CD4-positive, alpha-beta T cell treated with Interleukin-17A for 4 hours (primary cell): ENCODE measurements at regions not wholly inside any gene's neighbourhood (a gene's known extent, or its start where the extent isn't known, plus 50 kb on each side); places are given as distances from the start of the nearest gene placed in this dataset.

Source experiments
- DNase-seq: peaks from one replicate; pipeline ENCODE4 v3.0.0-alpha.2; 2020; ENCODE audit warnings: mixed read lengths

DNA sequence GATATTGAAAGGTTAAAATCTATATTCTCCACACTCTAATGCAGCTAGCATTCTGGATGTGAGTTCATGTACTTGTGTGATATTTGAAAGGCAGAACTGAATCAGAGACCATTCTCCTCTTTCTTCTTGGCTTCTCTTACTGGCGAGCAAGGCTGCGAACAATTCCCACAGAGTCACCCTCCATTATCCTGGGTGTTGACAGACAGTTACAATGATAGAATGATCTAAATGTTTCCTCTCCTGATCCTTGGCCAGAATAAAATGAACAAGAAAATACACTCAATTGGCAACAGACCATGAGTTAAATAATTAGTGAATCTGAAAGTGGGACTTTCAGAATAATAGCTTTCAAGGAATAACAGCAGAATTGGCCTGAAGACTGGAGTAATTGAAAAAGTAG lies 342.8 kb downstream of the RAPGEF2 start:
- no peak for DNase-seq

DNA sequence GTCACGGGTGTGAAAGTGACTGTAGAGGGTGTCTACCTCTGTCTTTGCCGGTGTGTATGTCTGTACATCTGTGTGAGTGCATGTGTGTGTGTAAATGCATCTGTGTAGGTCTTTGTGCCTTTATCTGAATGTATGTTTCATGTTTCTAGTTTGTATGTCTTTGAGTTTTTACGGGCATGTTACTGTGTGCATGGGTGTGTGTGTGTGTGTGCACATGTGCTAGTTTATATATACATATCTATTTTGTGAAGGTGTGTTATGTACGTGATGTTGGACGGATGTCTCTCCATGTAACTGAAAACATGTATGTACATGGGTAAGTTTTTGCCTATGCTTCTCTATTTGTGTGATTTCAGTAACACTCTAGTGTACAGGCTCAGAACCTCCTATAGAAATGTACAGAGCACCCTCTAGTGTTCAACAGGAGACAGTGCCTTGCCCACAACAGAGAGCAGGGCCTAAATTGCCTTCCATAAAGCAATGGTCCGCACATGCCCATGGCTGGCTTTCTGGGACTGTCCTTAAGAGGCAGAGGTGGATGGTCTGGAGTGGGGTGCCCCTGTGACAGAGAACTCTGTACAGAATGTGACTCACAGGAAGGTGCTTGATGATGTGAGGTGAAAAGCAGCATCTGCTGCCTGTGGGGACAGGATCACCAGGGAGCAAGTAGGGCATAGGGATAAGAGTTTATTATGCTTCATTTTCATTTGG lies 343.5 kb downstream of the RAPGEF2 start:
- DNase-seq: no peak

DNA sequence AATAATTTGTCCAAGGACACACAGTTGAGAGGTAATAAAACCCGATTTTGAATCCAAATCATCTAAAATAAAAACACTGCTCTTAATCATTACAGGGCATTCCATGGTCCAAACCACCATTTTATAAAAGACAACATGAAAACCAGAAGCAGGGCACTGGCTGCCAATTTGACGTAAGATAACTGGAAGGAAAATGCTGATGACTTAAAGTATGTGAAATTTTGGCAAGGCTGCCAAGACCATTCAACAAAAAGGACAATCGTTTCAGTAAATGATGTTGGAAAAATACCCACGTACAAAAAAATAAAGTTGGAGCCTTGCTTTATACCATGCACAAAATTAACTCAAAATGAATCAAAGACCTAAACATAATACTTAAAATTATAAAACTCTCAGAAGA lies 344.4 kb downstream of the RAPGEF2 start:
- no peak for DNase-seq

- no peak for DNase-seq
Measured at GRCh38 chr4:159451006-159451405, 348.1 kb downstream of the RAPGEF2 start.

- DNase-seq: no peak
Measured at GRCh38 chr4:159455675-159456237, 352.9 kb downstream of the RAPGEF2 start.

DNA sequence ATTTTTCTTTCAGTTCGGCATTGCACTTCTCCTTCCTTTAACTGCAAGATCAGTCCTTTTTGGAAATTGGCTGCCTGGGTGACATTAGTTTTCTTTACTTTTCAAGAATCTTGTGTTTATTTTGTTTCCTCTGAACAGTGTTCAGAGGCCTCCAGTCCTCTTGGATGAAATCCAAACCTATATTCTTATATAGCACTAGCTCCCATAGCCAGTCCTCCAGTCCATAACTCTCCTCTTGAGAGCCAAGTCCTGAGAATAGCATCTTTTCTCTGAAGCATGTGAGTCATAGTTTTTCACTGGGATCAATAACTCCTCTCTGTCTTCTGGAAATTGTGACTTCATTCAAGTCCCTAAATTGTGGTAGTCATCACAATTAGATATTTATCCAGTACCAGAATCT lies 357.5 kb downstream of the RAPGEF2 start:
- DNase-seq: no peak

- no peak for DNase-seq
Measured at GRCh38 chr4:159463235-159463634, 360.4 kb downstream of the RAPGEF2 start.

DNA sequence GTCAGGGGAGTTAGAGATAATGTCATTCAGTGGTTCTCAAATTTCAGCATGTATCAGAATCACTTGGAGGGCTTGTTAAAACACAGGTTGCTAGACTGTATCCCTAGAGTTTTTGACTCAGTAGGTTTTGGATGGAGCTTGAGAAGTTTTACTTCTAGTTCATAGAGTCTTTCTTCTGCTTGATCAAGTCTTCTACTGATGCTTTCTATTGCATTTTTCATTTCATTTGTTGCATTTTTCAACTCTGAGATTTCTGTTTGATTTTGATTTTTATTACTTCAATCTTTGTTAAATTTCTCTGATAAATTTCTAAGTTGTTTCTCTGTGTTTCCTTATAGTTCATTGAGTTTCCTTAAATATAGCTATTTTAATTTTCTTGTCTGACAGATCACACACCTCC lies 361.4 kb downstream of the RAPGEF2 start:
- DNase-seq: no peak

GRCh38 chr4:159476886-159477285 lies 374.0 kb downstream of the RAPGEF2 start:
- DNase-seq: no peak

- no peak for DNase-seq
Measured at GRCh38 chr4:159480826-159481225, 377.9 kb downstream of the RAPGEF2 start.

DNA sequence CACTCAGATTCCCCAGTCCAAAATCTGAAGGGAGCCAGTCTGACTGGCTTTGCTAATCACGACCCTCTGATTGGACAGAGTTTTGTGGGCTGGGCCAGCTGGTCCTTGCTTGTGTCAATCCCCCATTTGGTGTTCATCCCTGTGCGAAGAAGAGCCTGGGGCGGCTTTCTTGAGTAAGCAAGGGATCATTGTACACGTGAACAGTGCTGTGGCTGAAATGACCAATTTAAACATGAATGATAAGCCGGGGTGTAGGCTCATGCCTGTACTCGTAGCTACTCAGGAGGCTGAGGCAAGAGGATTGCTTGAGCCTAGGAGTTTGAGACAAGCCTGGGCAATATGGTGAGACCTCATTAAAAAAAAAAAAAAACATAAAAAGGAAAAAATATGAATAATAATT lies 379.1 kb downstream of the RAPGEF2 start:
- no peak for DNase-seq

GRCh38 chr4:159483110-159483781 lies 380.4 kb downstream of the RAPGEF2 start:
- no peak for DNase-seq

GRCh38 chr4:159483782-159484741 lies 381.2 kb downstream of the RAPGEF2 start:
- no peak for DNase-seq

GRCh38 chr4:159484864-159485263 lies 382.0 kb downstream of the RAPGEF2 start:
- DNase-seq: no peak

DNA sequence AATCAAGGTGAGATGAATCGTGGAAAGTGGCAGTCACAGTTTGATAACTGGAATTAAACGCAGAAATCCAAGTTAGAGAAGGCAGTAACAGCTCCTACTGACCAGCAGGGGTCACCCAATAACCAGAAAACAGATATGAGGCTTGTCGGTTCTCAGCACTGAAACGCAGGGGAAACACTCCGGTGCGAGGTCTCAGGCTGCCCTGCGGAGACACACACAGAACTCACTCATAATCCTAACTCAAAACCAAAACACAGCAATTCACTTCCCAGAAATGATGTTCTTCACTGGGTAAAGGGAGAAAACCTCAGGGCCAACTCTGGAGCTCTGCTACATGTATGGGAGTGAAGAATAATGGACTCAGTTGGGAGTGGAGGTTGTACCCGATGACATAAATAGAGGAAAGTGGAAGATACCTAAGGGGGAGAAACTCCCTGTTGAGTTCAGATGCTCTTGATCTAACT lies 384.4 kb downstream of the RAPGEF2 start:
- DNase-seq: peak; percentile 13

DNA sequence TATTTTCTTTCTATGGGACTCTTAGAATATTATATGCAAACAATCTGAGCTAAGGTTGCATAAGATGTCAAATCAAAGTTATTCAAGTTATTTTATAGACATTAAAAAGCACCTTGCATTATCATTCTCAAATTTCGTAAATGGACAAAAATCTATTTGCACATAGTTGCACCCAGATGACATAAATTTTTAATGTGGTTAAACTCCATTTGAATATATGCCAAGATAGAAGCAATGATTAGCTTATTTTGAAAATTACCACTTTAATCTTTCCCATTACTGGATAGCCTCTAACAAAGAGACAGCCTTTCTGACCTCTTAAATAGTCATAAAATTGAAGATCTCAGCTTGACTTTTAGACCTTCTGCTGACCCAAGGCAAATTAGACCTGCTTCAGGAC lies 386.8 kb downstream of the RAPGEF2 start:
- no peak for DNase-seq

DNA sequence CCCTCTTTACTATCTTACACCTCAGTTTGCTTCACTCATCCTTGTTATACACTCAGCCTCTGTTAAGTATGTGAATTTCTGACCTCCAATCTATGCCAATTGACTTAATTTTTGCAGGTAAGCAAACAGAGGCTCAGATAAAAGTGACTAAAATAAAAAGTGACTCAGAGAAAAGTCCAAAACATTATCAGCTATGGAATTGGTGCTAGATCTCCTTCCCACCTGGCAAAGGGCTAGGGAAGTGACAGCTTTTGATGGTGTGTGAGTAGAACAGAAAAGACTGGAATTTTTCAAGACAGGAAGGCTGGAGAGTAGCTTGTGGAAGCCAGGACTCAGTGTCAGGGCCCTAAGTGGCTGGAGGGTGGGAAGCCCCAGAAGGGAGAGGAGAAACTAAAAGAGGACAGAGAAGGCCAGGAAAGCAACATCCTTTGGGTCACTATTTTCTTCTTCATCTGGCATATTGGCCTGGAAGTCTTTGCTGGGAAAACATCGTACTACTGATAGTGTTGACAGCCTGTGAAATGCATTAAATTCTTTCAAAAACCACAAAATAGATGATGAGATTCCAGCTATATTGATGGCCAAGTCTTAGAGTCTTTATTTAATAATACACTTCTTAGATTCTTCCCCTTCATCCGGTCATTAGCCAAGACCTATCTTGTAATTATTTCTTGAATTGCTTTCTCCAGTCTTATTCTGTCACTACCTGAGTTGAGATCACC lies 392.8 kb downstream of the RAPGEF2 start:
- DNase-seq: no peak

- no peak for DNase-seq
Measured at GRCh38 chr4:159496248-159496647, 393.4 kb downstream of the RAPGEF2 start.

- DNase-seq: no peak
Measured at GRCh38 chr4:159497936-159498335, 395.1 kb downstream of the RAPGEF2 start.

GRCh38 chr4:159498446-159499115 lies 395.7 kb downstream of the RAPGEF2 start:
- no peak for DNase-seq

DNA sequence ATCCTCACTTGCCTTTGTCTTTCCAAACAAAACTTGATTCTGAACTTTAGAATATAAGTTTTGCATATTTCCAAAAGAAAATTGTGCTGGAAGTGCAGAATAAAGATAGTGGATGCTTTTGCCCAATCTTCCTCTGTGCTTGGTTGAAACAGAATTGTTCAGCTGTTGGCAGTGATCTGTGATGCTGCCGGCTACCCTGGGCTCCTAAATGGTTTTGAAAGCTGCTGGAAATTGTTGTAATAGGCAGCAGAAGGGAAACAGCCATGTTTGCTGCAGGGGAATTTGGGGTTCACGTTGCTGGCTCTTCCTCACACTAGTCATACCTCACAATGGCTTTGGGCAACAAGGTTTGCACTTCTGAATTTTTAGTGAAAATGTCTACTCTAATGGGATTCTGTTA lies 398.0 kb downstream of the RAPGEF2 start:
- DNase-seq: no peak
